Loucy (cell line): ENCODE measurements at regions not wholly inside any gene's neighbourhood (a gene's known extent, or its start where the extent isn't known, plus 50 kb on each side); places are given as distances from the start of the nearest gene placed in this dataset.

Experiments used
- H2AFZ ChIP-seq: fragments of 200-600 bp; sonication (generic); 2 replicates; pipeline ENCODE4 v1.6.0; 2016; ENCODE audit warnings: antibody characterized with exemption, mild to moderate bottlenecking, low read length, moderate library complexity
- H3F3A ChIP-seq: fragments of 200-600 bp; 2 replicates; pipeline ENCODE4 v1.6.0; 2016; ENCODE audit warnings: antibody characterized with exemption, low read depth, mild to moderate bottlenecking
- H3K27me3 ChIP-seq: fragments of 200-600 bp; sonication (generic); 2 replicates; pipeline ENCODE4 v1.6.1; 2014; ENCODE audit warnings: low read length, mild to moderate bottlenecking; ENCODE audit not compliant: insufficient read depth, poor library complexity, severe bottlenecking
- H3K36me3 ChIP-seq: fragments of 200-600 bp; sonication (generic); 2 replicates; pipeline ENCODE4 v1.6.1; 2016; ENCODE audit warnings: low read length; ENCODE audit not compliant: insufficient read depth
- H3K4me1 ChIP-seq: fragments of 200-600 bp; sonication (generic); 2 replicates; pipeline ENCODE4 v1.5.1; 2014; ENCODE audit warnings: low read length, mild to moderate bottlenecking; ENCODE audit not compliant: insufficient read depth, poor library complexity, severe bottlenecking
- H3K4me2 ChIP-seq: fragments of 200-600 bp; sonication (generic); 2 replicates; pipeline ENCODE4 v1.6.0; 2014; ENCODE audit warnings: antibody characterized with exemption, low read length, low read depth, mild to moderate bottlenecking; ENCODE audit not compliant: poor library complexity, severe bottlenecking
- H3K4me3 ChIP-seq: fragments of 200-600 bp; sonication (generic); 2 replicates; pipeline ENCODE4 v1.5.1; 2014; ENCODE audit warnings: low read length, mild to moderate bottlenecking, mixed read lengths; ENCODE audit not compliant: poor library complexity, severe bottlenecking
- H3K79me2 ChIP-seq: fragments of 200-600 bp; sonication (generic); 2 replicates; pipeline ENCODE4 v1.6.1; 2014; ENCODE audit warnings: low read length; ENCODE audit not compliant: insufficient read depth
- H3K9ac ChIP-seq: fragments of 200-600 bp; sonication (generic); 2 replicates; pipeline ENCODE4 v1.6.0; 2014; ENCODE audit warnings: mild to moderate bottlenecking, low read depth, low read length, moderate library complexity; ENCODE audit not compliant: poor library complexity, severe bottlenecking
- H3K9me2 ChIP-seq: fragments of 200-600 bp; sonication (generic); replicated peaks from 2 replicates; pipeline ENCODE4 v1.6.1; 2016; ENCODE audit warnings: low read depth, low read length, mixed read lengths
- H3K9me3 ChIP-seq: fragments of 200-600 bp; sonication (generic); 2 replicates; pipeline ENCODE4 v1.6.1; 2014; ENCODE audit warnings: mild to moderate bottlenecking, antibody characterized with exemption, low read length, low read depth; ENCODE audit not compliant: insufficient read depth
- H4K20me1 ChIP-seq: fragments of 200-600 bp; sonication (generic); 2 replicates; pipeline ENCODE4 v1.6.0; 2014; ENCODE audit warnings: antibody characterized with exemption, low read length, mild to moderate bottlenecking; ENCODE audit not compliant: insufficient read depth, poor library complexity, severe bottlenecking
- EZH2phosphoT487 ChIP-seq: fragments of 200-600 bp; IDR thresholded peaks from 2 replicates; pipeline ENCODE4 v1.6.1; 2018; ENCODE audit warnings: antibody characterized with exemption, mild to moderate bottlenecking, moderate library complexity, borderline replicate concordance
- TF ChIP-seq, protein P1 (sequence below): fragments of 200-600 bp; sonication (generic); conservative IDR thresholded peaks from 2 replicates; pipeline ENCODE4 v1.5.1; 2014; ENCODE audit warnings: mild to moderate bottlenecking, antibody characterized with exemption, low read length

DNA sequence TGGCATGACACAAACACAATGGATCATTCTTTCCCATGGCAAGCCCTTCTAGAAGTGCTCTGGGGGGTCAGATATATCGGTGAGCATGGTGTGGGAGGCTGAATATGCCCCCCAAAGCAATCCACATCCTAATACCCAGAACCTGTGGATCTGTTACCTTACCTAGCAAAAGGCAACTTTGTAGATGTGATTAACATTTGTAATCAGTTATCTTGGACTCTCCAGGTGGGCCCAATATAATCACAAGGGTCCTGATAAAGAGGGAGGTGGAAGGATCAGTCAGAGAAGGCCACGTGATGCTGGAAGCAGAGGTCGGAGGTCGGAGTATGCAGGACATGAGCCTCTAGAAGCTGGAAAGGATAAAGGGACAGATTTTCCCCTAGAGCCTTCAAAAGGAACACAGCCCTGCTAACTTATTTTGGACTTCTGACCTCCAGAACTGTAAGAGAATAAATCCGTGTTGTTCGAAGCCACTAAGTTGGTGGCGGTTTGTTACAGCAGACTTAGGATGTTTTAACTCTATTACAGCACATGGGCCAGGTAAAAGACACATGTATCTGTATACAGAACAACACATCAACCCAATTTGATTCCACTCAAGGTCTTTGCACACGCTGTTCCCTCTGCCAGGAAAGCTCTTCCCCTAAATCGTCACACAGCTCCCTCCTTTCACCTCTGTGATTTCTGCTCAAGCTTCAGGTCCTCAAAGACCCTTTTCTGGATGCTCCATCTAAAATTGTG, 115.3 kb downstream of the NOG start:
- Histone ChIP-seq H3K9me3 (0 out of 2 replicates have a peak, but pooled peaks cover 3% of the 10 kb centered on the region), H3K9me2 (no peaks in the 10 kb centered on the region), H3K9ac (no peak overlapping the region), H2AFZ (no peak overlapping the region; the same call in 1 of the 2 replicates), H3K27me3 (no peaks in the 10 kb centered on the region), H3K4me3 (no peak overlapping the region), H3K79me2 (no peaks in the 10 kb centered on the region), H3K4me2 (no peak overlapping the region), H4K20me1 (no peaks in the 10 kb centered on the region), H3K36me3 (no peaks in the 10 kb centered on the region), H3F3A (no peaks in the 10 kb centered on the region), H3K4me1 (no peaks in the 10 kb centered on the region)
- no peak for TF ChIP-seq EZH2phosphoT487
- TF ChIP-seq, protein P1, sequence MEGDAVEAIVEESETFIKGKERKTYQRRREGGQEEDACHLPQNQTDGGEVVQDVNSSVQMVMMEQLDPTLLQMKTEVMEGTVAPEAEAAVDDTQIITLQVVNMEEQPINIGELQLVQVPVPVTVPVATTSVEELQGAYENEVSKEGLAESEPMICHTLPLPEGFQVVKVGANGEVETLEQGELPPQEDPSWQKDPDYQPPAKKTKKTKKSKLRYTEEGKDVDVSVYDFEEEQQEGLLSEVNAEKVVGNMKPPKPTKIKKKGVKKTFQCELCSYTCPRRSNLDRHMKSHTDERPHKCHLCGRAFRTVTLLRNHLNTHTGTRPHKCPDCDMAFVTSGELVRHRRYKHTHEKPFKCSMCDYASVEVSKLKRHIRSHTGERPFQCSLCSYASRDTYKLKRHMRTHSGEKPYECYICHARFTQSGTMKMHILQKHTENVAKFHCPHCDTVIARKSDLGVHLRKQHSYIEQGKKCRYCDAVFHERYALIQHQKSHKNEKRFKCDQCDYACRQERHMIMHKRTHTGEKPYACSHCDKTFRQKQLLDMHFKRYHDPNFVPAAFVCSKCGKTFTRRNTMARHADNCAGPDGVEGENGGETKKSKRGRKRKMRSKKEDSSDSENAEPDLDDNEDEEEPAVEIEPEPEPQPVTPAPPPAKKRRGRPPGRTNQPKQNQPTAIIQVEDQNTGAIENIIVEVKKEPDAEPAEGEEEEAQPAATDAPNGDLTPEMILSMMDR = no peak

DNA sequence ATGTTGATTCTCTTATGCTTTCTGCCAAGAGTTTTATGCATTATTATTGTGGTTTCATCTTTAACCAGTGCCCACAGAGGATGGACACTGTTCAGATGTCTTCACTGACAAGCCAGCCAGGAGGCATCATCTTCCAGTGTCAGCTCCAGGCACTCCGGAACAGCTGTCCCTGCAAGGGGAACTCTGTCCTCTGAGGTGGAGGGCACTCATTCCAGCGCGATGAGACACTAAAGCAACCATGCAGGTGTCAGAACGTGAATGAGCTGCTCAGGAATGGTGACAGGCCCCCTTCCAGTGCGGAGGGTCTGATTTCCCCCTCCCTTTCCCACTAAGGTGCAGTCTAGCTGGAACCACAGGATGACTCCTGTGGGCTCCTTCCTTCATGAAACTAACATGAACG, 117.5 kb downstream of the NOG start:
- no peaks in the 10 kb centered on the region for H3F3A ChIP-seq
- H3K9ac ChIP-seq = no peak overlapping the region
- H3K4me3 ChIP-seq = no peak overlapping the region
- H3K9me2 ChIP-seq = no peaks in the 10 kb centered on the region
- no peak overlapping the region for H3K4me2 ChIP-seq
- no peak overlapping the region for H2AFZ ChIP-seq
- no peaks in the 10 kb centered on the region for H3K79me2 ChIP-seq
- H3K4me1 ChIP-seq = peaks cover 7% of the 10 kb centered on the region
- H4K20me1 ChIP-seq = no peaks in the 10 kb centered on the region
- TF ChIP-seq, protein P1 = no peak
- H3K9me3 ChIP-seq = 0 out of 2 replicates have a peak, but pooled peaks cover 3% of the 10 kb centered on the region
- no peaks in the 10 kb centered on the region for H3K27me3 ChIP-seq
- H3K36me3 ChIP-seq = no peaks in the 10 kb centered on the region

DNA sequence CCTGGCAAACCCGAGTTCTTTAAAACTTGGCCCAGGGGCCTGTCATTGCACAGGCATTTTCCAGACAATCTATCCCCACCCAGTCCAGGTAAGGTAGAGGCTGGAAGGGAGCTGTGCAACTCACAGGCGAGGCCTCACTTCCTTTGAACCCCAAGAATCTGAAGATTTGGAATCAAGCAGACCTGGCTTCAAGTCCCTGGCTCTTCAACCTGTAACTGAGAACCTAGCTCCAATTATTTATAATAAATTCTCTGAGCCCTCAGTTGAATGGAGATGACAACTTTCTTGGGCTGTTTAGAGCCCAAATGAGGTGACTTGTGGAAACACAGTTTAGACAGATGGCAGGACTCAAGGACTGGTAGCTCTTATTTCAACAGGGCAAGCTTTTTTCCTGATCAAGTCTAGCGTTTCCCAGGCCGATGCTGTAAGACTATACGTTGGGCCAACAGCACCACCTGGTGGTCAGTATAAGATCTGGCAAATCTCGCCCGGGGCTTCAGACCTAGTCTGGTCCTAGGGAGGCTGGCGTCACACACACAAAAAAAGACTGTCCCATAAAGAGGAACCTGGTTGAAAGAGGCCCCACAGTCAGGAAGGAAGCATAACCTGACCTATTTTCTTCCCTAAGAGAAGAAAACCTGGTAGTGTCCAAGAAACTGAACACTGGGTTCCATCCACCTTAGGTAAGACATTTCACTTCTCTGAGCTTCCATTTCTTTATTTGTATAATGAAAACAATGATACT, 117.9 kb downstream of the C17orf67 start:
- peak overlapping the region; percentile 52 for H2AFZ ChIP-seq
- H3K4me2 ChIP-seq = peak overlapping the region; percentile 68
- H3K9ac ChIP-seq = peak overlapping the region; percentile 72

More for the DNA sequence above, 117.9 kb downstream of the C17orf67 start:
- peak overlapping the region; percentile 62 for H3K4me3 ChIP-seq
- H3F3A ChIP-seq = no peaks in the 10 kb centered on the region
- H3K27me3 ChIP-seq = no peaks in the 10 kb centered on the region
- no peaks in the 10 kb centered on the region for H3K9me2 ChIP-seq
- TF ChIP-seq EZH2phosphoT487 = no peak
- TF ChIP-seq, protein P1 = peak; percentile 84
- H3K79me2 ChIP-seq = peaks cover 5% of the 10 kb centered on the region; the same call in 1 of the 2 replicates
- H4K20me1 ChIP-seq = no peaks in the 10 kb centered on the region
- no peaks in the 10 kb centered on the region for H3K36me3 ChIP-seq
- peaks cover 46% of the 10 kb centered on the region for H3K4me1 ChIP-seq
- 0 out of 2 replicates have a peak, but pooled peaks cover 3% of the 10 kb centered on the region for H3K9me3 ChIP-seq
